Esophagus muscularis mucosa (tissue), 3 donors: ENCODE measurements at regions not wholly inside any gene's neighbourhood (a gene's known extent, or its start where the extent isn't known, plus 50 kb on each side); places are given as distances from the start of the nearest gene placed in this dataset.

Source experiments
- POLR2AphosphoS5 ChIP-seq, 2 donors: sonication (generic); formaldehyde crosslinking; IDR thresholded peaks; one replicate each; pipeline ENCODE4 v1.6.1; 2017; ENCODE audit warnings: antibody characterized with exemption in 2 of 2
- TF ChIP-seq, protein P1 (sequence below), 3 experiments: fragments of 200-600 bp in 2 of 3; fragments of 450-650 bp in 1 of 3; sonication (generic) in 2 of 3; IDR thresholded peaks; one replicate each; pipeline ENCODE4 v1.5.1; 2017 to 2019; ENCODE audit warnings: antibody characterized with exemption in 3 of 3, mild to moderate bottlenecking in 2 of 3, moderate library complexity in 1 of 3

- TF ChIP-seq, protein P1, sequence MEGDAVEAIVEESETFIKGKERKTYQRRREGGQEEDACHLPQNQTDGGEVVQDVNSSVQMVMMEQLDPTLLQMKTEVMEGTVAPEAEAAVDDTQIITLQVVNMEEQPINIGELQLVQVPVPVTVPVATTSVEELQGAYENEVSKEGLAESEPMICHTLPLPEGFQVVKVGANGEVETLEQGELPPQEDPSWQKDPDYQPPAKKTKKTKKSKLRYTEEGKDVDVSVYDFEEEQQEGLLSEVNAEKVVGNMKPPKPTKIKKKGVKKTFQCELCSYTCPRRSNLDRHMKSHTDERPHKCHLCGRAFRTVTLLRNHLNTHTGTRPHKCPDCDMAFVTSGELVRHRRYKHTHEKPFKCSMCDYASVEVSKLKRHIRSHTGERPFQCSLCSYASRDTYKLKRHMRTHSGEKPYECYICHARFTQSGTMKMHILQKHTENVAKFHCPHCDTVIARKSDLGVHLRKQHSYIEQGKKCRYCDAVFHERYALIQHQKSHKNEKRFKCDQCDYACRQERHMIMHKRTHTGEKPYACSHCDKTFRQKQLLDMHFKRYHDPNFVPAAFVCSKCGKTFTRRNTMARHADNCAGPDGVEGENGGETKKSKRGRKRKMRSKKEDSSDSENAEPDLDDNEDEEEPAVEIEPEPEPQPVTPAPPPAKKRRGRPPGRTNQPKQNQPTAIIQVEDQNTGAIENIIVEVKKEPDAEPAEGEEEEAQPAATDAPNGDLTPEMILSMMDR (IDR thresholded peaks at IDR 0.05) = no peak
- TF ChIP-seq POLR2AphosphoS5 (IDR thresholded peaks at IDR 0.05) = no peak
Observed at GRCh38 chr12:107844312-107844921, 69.9 kb downstream of the ASCL4 start.
